ENCODE measurements at regions not wholly inside any gene's neighbourhood (a gene's known extent, or its start where the extent isn't known, plus 50 kb on each side); places are given as distances from the start of the nearest gene placed in this dataset.

DNA sequence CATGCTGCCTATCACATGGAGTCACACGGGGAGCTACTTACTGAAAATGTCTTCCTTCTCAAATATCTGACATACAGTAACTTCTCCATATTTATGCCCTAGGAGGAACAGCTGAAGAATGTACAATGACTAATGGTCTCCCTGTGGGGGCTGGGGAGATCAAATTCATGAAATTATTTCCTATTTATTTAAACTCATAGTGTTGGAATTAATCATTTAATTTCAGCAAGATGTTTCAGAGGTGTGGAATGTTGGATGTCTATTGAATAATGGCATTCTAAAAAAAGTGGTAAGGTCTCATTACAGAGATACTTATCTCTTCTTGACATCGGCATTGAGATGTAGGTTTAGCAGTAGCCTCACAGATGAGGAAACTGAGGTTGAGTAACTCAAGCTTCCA lies 214.3 kb upstream of the CDH11 start:
- H3K4me1 ChIP-seq (ENCODE audit: insufficient read depth, low read length), result peaks cover 15% of the 10 kb centered on the region
- ChIA-PET POLR2A (ENCODE audit: unreplicated experiment) (no interaction called here), CTCF (no interaction called here)
- no TSS peak for BruUV-seq (replicated peaks)
- DNase-seq (peak; percentile 74), ATAC-seq (peak; percentile 53; the same call in 1 of the 2 replicates)
- no peak overlapping the region for H3K9ac ChIP-seq (ENCODE audit: low read length)
- H4K20me1 ChIP-seq (ENCODE audit: low read length), result no peaks in the 10 kb centered on the region
- no peaks in the 10 kb centered on the region for H3K79me2 ChIP-seq (ENCODE audit: low read length)
- H3K27ac ChIP-seq (ENCODE audit: low read length), result no peak overlapping the region
- H3K36me3 ChIP-seq (ENCODE audit: low read depth, low read length), result no peaks in the 10 kb centered on the region
- no peaks in the 10 kb centered on the region for H3F3A ChIP-seq (ENCODE audit: low read length, unreplicated experiment)
- TF ChIP-seq EZH2 (IDR thresholded peaks at IDR 0.05; ENCODE audit: low read length, unreplicated experiment) (no peak), EZH2phosphoT487 (IDR thresholded peaks at IDR 0.05; ENCODE audit: borderline replicate concordance, low read length) (no peak), CTCF (conservative IDR thresholded peaks at IDR 0.05; ENCODE audit: low read depth, low read length) (no peak)
- no peaks in the 10 kb centered on the region for H3K9me3 ChIP-seq (ENCODE audit: low read length)
- peak overlapping the region; percentile 48 for H2AFZ ChIP-seq (ENCODE audit: low read length)
- H3K9me2 ChIP-seq (replicated peaks; ENCODE audit: low read length), result no peaks in the 10 kb centered on the region
- H3K4me2 ChIP-seq (ENCODE audit: low read length), result peak overlapping the region; percentile 47
- H3K27me3 ChIP-seq (ENCODE audit: low read length), result no peaks in the 10 kb centered on the region
- intact Hi-C loops (cut with micrococcal nuclease), result no loop called here
- no peak overlapping the region for H3K4me3 ChIP-seq (ENCODE audit: low read length)

DNA sequence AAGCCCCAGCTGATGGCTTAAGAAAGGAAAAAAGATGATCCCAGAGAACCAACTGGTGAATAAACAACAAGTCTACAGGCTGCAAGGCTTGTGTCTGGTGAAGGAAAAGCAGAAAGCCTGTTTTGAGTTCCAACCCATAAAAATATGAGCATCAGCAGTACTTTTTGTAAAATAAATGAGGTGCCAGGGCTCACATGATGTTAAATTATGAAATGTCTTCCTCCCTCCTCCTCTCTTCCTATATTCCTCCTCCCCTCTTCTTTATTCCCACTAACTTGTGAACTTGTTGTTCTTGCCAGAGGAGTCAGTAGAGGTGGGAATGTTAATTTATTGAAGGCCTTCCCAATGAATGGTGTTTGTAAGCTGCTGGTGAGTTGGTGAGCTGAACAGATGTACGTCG lies 212.2 kb upstream of the CDH11 start:
- Histone ChIP-seq H3K9me2 (replicated peaks; ENCODE audit: low read length) (no peaks in the 10 kb centered on the region), H4K20me1 (ENCODE audit: low read length) (no peaks in the 10 kb centered on the region), H3K4me3 (ENCODE audit: low read length) (no peak overlapping the region), H3K79me2 (ENCODE audit: low read length) (no peaks in the 10 kb centered on the region), H3K27me3 (ENCODE audit: low read length) (no peaks in the 10 kb centered on the region), H2AFZ (ENCODE audit: low read length) (no peak overlapping the region), H3K9me3 (ENCODE audit: low read length) (no peaks in the 10 kb centered on the region), H3K4me2 (ENCODE audit: low read length) (no peak overlapping the region), H3K27ac (ENCODE audit: low read length) (no peak overlapping the region), H3K9ac (ENCODE audit: low read length) (no peak overlapping the region), H3K36me3 (ENCODE audit: low read depth, low read length) (no peaks in the 10 kb centered on the region), H3K4me1 (ENCODE audit: insufficient read depth, low read length) (peaks cover 15% of the 10 kb centered on the region), H3F3A (ENCODE audit: low read length, unreplicated experiment) (no peaks in the 10 kb centered on the region)
- ATAC-seq (no peak), DNase-seq (no peak)
- no TSS peak for BruUV-seq (replicated peaks)
- intact Hi-C loops (cut with micrococcal nuclease), result no loop called here
- ChIA-PET POLR2A (ENCODE audit: unreplicated experiment) (no interaction called here), CTCF (no interaction called here)
- TF ChIP-seq CTCF (conservative IDR thresholded peaks at IDR 0.05; ENCODE audit: low read depth, low read length), result no peak

GRCh38 chr16:65333283-65333682 lies 211.4 kb upstream of the CDH11 start:
- Histone ChIP-seq H2AFZ (ENCODE audit: low read length) (no peak overlapping the region), H3K27ac (ENCODE audit: low read length) (no peak overlapping the region), H3K9me2 (replicated peaks; ENCODE audit: low read length) (no peaks in the 10 kb centered on the region), H3K4me2 (ENCODE audit: low read length) (no peak overlapping the region), H3K4me1 (ENCODE audit: insufficient read depth, low read length) (peaks cover 15% of the 10 kb centered on the region), H3K4me3 (ENCODE audit: low read length) (no peak overlapping the region), H3K27me3 (ENCODE audit: low read length) (no peaks in the 10 kb centered on the region), H3F3A (ENCODE audit: low read length, unreplicated experiment) (no peaks in the 10 kb centered on the region), H3K79me2 (ENCODE audit: low read length) (no peaks in the 10 kb centered on the region), H4K20me1 (ENCODE audit: low read length) (no peaks in the 10 kb centered on the region), H3K36me3 (ENCODE audit: low read depth, low read length) (no peaks in the 10 kb centered on the region), H3K9me3 (ENCODE audit: low read length) (no peaks in the 10 kb centered on the region), H3K9ac (ENCODE audit: low read length) (no peak overlapping the region)
- intact Hi-C loops (cut with micrococcal nuclease), result no loop called here
- no peak for DNase-seq
- no peak for ATAC-seq
- no peak for TF ChIP-seq EZH2 (IDR thresholded peaks at IDR 0.05; ENCODE audit: low read length, unreplicated experiment)
- TF ChIP-seq CTCF (conservative IDR thresholded peaks at IDR 0.05; ENCODE audit: low read depth, low read length), result no peak
- TF ChIP-seq EZH2phosphoT487 (IDR thresholded peaks at IDR 0.05; ENCODE audit: borderline replicate concordance, low read length), result no peak
- no TSS peak for BruUV-seq (replicated peaks)
- ChIA-PET CTCF (no interaction called here), POLR2A (ENCODE audit: unreplicated experiment) (no interaction called here)
